Glutamatergic neuron (in vitro differentiated cells): ENCODE measurements at regions not wholly inside any gene's neighbourhood (a gene's known extent, or its start where the extent isn't known, plus 50 kb on each side); places are given as distances from the start of the nearest gene placed in this dataset.

Experiments used
- DNase-seq: peaks from one replicate; pipeline ENCODE4 v3.0.0; 2022
- H3K27ac Mint-ChIP-seq: one replicate; pipeline ENCODE4 v1.8.0; 2020; ENCODE audit warnings: mild to moderate bottlenecking, mixed read lengths, inconsistent platforms; ENCODE audit not compliant: unreplicated experiment
- H3K27me3 Mint-ChIP-seq: one replicate; pipeline ENCODE4 v1.8.0; 2020; ENCODE audit warnings: mild to moderate bottlenecking, moderate library complexity, mixed read lengths, inconsistent platforms; ENCODE audit not compliant: unreplicated experiment
- H3K36me3 Mint-ChIP-seq: one replicate; pipeline ENCODE4 v1.8.0; 2020; ENCODE audit warnings: mild to moderate bottlenecking, mixed read lengths, inconsistent platforms; ENCODE audit not compliant: unreplicated experiment
- H3K4me1 Mint-ChIP-seq: one replicate; pipeline ENCODE4 v1.8.0; 2020; ENCODE audit warnings: mild to moderate bottlenecking, low read depth, mixed read lengths, inconsistent platforms; ENCODE audit not compliant: unreplicated experiment
- H3K4me3 Mint-ChIP-seq: one replicate; pipeline ENCODE4 v1.8.0; 2020; ENCODE audit warnings: mild to moderate bottlenecking, mixed read lengths, inconsistent platforms; ENCODE audit not compliant: unreplicated experiment
- H3K9me3 Mint-ChIP-seq: one replicate; pipeline ENCODE4 v1.8.0; 2020; ENCODE audit warnings: mild to moderate bottlenecking, moderate library complexity, mixed read lengths, inconsistent platforms; ENCODE audit not compliant: unreplicated experiment
- CTCF ChIP-seq: fragments of 200-600 bp; sonication (generic); IDR thresholded peaks from one replicate; pipeline ENCODE4 v1.5.0; 2021; ENCODE audit not compliant: partially characterized antibody, unreplicated experiment

GRCh38 chr5:138640138-138640537 is 64.9 kb upstream of the HSPA9 start:
- TF ChIP-seq CTCF, result no peak
- Mint-ChIP-seq H3K27me3 (peaks cover 9% of the 10 kb centered on the region), H3K36me3 (no peaks in the 10 kb centered on the region), H3K4me1 (peaks cover 19% of the 10 kb centered on the region), H3K4me3 (no peak overlapping the region), H3K27ac (peak overlapping the region; percentile 7), H3K9me3 (peaks cover 8% of the 10 kb centered on the region)
- no peak for DNase-seq

- Mint-ChIP-seq H3K27ac (no peak overlapping the region), H3K9me3 (peaks cover 8% of the 10 kb centered on the region), H3K4me1 (peaks cover 22% of the 10 kb centered on the region), H3K27me3 (peaks cover 9% of the 10 kb centered on the region), H3K4me3 (no peak overlapping the region), H3K36me3 (no peaks in the 10 kb centered on the region)
- no peak for TF ChIP-seq CTCF
- DNase-seq, result no peak
Measured at GRCh38 chr5:138639326-138639725, 64.1 kb upstream of the HSPA9 start.

- no peak overlapping the region for H3K4me3 Mint-ChIP-seq
- peaks cover 33% of the 10 kb centered on the region for H3K4me1 Mint-ChIP-seq
- TF ChIP-seq CTCF, result no peak
- peaks cover 18% of the 10 kb centered on the region for H3K27me3 Mint-ChIP-seq
- H3K9me3 Mint-ChIP-seq, result peaks cover 12% of the 10 kb centered on the region
- no peaks in the 10 kb centered on the region for H3K36me3 Mint-ChIP-seq
- DNase-seq, result no peak
- H3K27ac Mint-ChIP-seq, result no peak overlapping the region
Measured at GRCh38 chr5:138637256-138637655, 62.1 kb upstream of the HSPA9 start.

GRCh38 chr5:138636398-138636944 is 61.3 kb upstream of the HSPA9 start:
- Mint-ChIP-seq H3K9me3 (peaks cover 11% of the 10 kb centered on the region), H3K27ac (peak overlapping the region; percentile 38), H3K27me3 (peaks cover 18% of the 10 kb centered on the region), H3K4me1 (peaks cover 29% of the 10 kb centered on the region), H3K4me3 (no peak overlapping the region), H3K36me3 (no peaks in the 10 kb centered on the region)
- peak; percentile 44 for DNase-seq
- TF ChIP-seq CTCF, result no peak

- H3K27me3 Mint-ChIP-seq, result peaks cover 16% of the 10 kb centered on the region
- no peak overlapping the region for H3K4me3 Mint-ChIP-seq
- peaks cover 22% of the 10 kb centered on the region for H3K4me1 Mint-ChIP-seq
- DNase-seq, result no peak
- no peak for TF ChIP-seq CTCF
- peaks cover 11% of the 10 kb centered on the region for H3K9me3 Mint-ChIP-seq
- no peaks in the 10 kb centered on the region for H3K36me3 Mint-ChIP-seq
- H3K27ac Mint-ChIP-seq, result no peak overlapping the region
Measured at GRCh38 chr5:138635708-138636107, 60.5 kb upstream of the HSPA9 start.
